GM12878 (cell line): ENCODE measurements at regions not wholly inside any gene's neighbourhood (a gene's known extent, or its start where the extent isn't known, plus 50 kb on each side); places are given as distances from the start of the nearest gene placed in this dataset.

Source experiments
- ATAC-seq: fragments of 200-7000 bp; cut with Tn5 transposase; 3 replicates; pipeline ENCODE4 v1.9.1; 2020; ENCODE audit warnings: mild to moderate bottlenecking, moderate library complexity
- BruUV-seq: library from RNA; stranded (reverse); fragments of 400-500 nt; replicated peaks from 2 replicates; lab custom pipeline; 2021; lab: Mats Ljungman, UMichigan
- CTCF ChIA-PET: fragments of 300-600 bp; sonication (Branson Sonifier 250); formaldehyde crosslinking; extraction: SDS; loops from one replicate; lab custom pipeline; 2021; ENCODE audit warnings: inconsistent platforms; lab: Yijun Ruan, JAX
- POLR2A ChIA-PET: fragments of 350-600 bp; formaldehyde crosslinking; extraction: SDS; loops from one replicate; lab custom pipeline; 2021; ENCODE audit warnings: inconsistent platforms; lab: Charles Lee
- RAD21 ChIA-PET: fragments of 300-600 bp; sonication (Branson Sonifier 250); formaldehyde crosslinking; loops from one replicate; lab custom pipeline; 2023; ENCODE audit warnings: antibody characterized with exemption; ENCODE audit not compliant: unreplicated experiment; lab: Charles Lee
- SMC1A ChIA-PET: fragments of 300-600 bp; sonication (Branson Sonifier 250); formaldehyde crosslinking; loops from one replicate; lab custom pipeline; 2023; ENCODE audit not compliant: unreplicated experiment, uncharacterized antibody; lab: Charles Lee
- DNase-seq: peaks from one replicate; pipeline ENCODE4 v3.0.0-alpha.2; 2011; ENCODE audit warnings: low read depth, low spot score
- FAIRE-seq: peaks from 3 replicates; lab custom pipeline; 2011; peaks lifted over from hg19 to GRCh38; lab: Jason Lieb, UNC
- H2AFZ ChIP-seq: 2 replicates; pipeline ENCODE4 v1.6.0; 2011; ENCODE audit warnings: low read depth, low read length, control low read depth; ENCODE audit not compliant: control insufficient read depth
- H3K27ac ChIP-seq: 2 replicates; pipeline ENCODE4 v1.5.1; 2011; ENCODE audit warnings: control low read depth; ENCODE audit not compliant: control insufficient read depth, insufficient read depth
- H3K27me3 ChIP-seq, 2 experiments: replicated peaks in 1 of 2; 2 replicates each; pipeline versions ENCODE4 v1.6.0 to v1.6.1; 2011; ENCODE audit warnings: low read length in 1 of 2; ENCODE audit not compliant: control insufficient read depth in 2 of 2, insufficient read depth in 2 of 2
- H3K36me3 ChIP-seq, 2 experiments: 2 replicates each; pipeline ENCODE4 v1.5.1; 2011; ENCODE audit warnings: low read length in 1 of 2; ENCODE audit not compliant: control insufficient read depth in 2 of 2, insufficient read depth in 2 of 2
- H3K4me1 ChIP-seq: 2 replicates; pipeline ENCODE4 v1.6.1; 2011; ENCODE audit warnings: mild to moderate bottlenecking, low read length, moderate library complexity, mixed read lengths; ENCODE audit not compliant: control insufficient read depth, insufficient read depth
- H3K4me2 ChIP-seq: 2 replicates; pipeline ENCODE4 v1.6.0; 2011; ENCODE audit warnings: control low read depth; ENCODE audit not compliant: control insufficient read depth, insufficient read depth
- H3K4me3 ChIP-seq: fragments of 200-600 bp; sonication (generic); 2 replicates; pipeline ENCODE4 v1.5.1; 2016
- H3K79me2 ChIP-seq: 2 replicates; pipeline ENCODE4 v1.6.0; 2011; ENCODE audit warnings: low read length; ENCODE audit not compliant: control insufficient read depth, insufficient read depth
- H3K9ac ChIP-seq: 2 replicates; pipeline ENCODE4 v1.8.0; 2011; ENCODE audit warnings: low read length, control low read depth, mixed read lengths; ENCODE audit not compliant: control insufficient read depth, insufficient read depth
- H3K9me3 ChIP-seq: replicated peaks from 3 replicates; pipeline ENCODE4 v1.5.1; 2011; ENCODE audit warnings: mild to moderate bottlenecking, low read length; ENCODE audit not compliant: control insufficient read depth, insufficient read depth
- H4K20me1 ChIP-seq: 2 replicates; pipeline ENCODE4 v1.6.0; 2011; ENCODE audit not compliant: control insufficient read depth, insufficient read depth
- KAT2A ChIP-seq: conservative IDR thresholded peaks from 2 replicates; pipeline ENCODE4 v1.6.1; 2011; ENCODE audit warnings: low read depth, low read length; ENCODE audit not compliant: control insufficient read depth
- LARP7 ChIP-seq: fragments of 450-650 bp; IDR thresholded peaks from 2 replicates; pipeline ENCODE4 v1.6.1; 2017; ENCODE audit warnings: mild to moderate bottlenecking
- NR2C1 ChIP-seq: fragments of 450-650 bp; IDR thresholded peaks from 2 replicates; pipeline ENCODE4 v1.6.1; 2017; ENCODE audit warnings: antibody characterized with exemption, mild to moderate bottlenecking, moderate library complexity
- RAD51 ChIP-seq: fragments of 450-650 bp; IDR thresholded peaks from 2 replicates; pipeline ENCODE4 v1.6.1; 2016; ENCODE audit warnings: moderate library complexity, mild to moderate bottlenecking, inconsistent platforms
- SUZ12 ChIP-seq: fragments of 200-600 bp; sonication (generic); IDR thresholded peaks from one replicate; pipeline ENCODE4 v1.6.1; 2018; ENCODE audit warnings: antibody characterized with exemption, mild to moderate bottlenecking; ENCODE audit not compliant: unreplicated experiment
- ZNF274 ChIP-seq: IDR thresholded peaks from one replicate; pipeline ENCODE4 v1.8.0; 2011; ENCODE audit not compliant: insufficient read length, insufficient read depth
- WGBS: methylation state at CpG from one replicate; pipeline ENCODE4 v1.1.6; 2016; ENCODE audit warnings: low lambda C conversion rate; ENCODE audit not compliant: insufficient replicate concordance, insufficient coverage; ENCODE audit errors: missing lambda C conversion rate; 5-methylcytosine and 5-hydroxymethylcytosine counted together
- in situ Hi-C: fragments of 300-500 bp; cut with MboI; formaldehyde crosslinking; loops from 9 replicates; pipeline ENCODE4 v1.14.3; 2018; ENCODE audit warnings: mixed read lengths
- intact Hi-C: fragments of 100-400 bp; cut with micrococcal nuclease; formaldehyde crosslinking; loops from one replicate; pipeline ENCODE4 v1.14.2; 2022; ENCODE audit not compliant: unreplicated experiment
- TF ChIP-seq, protein P1 (sequence below): fragments of 450-650 bp; IDR thresholded peaks from 2 replicates; pipeline ENCODE4 v1.6.1; 2017; ENCODE audit warnings: mild to moderate bottlenecking, moderate library complexity
- TF ChIP-seq, protein P2 (sequence below): fragments of 450-650 bp; formaldehyde crosslinking; IDR thresholded peaks from 2 replicates; pipeline ENCODE4 v1.4.0; 2022; ENCODE audit warnings: mild to moderate bottlenecking, moderate library complexity
- TF ChIP-seq, protein P3 (sequence below): fragments of 450-650 bp; IDR thresholded peaks from 2 replicates; pipeline ENCODE4 v1.6.1; 2017; ENCODE audit warnings: borderline replicate concordance
- TF ChIP-seq, protein P4 (sequence below): IDR thresholded peaks from 2 replicates; pipeline ENCODE4 v1.6.1; 2012; ENCODE audit warnings: low read depth, low read length, improper control_type of control experiment

DNA sequence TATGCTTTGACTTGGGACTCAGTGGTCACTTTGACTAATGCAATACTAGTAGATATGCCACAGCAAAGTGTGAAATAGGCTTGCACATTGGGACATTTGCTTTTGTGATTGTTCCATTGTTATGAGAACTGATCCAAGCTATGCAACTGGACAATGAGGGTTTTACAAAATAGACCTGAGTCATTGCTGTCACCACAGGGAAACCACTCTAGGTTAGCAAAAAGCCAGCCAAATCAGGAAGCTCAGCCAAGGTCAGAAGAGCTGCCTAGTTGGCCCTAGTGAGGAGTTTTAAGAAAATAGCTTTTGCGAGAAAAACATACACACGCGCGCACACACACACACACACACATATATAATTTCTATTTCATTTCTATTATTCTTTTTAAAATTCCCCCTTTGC lies 452.4 kb upstream of the CDH7 start:
- WGBS: 67% methylated on average over 4 of the region's 4 CpGs
- ChIA-PET CTCF (no interaction called here), POLR2A (no interaction called here), SMC1A (no interaction called here), RAD21 (no interaction called here)
- no TSS peak for BruUV-seq
- H3K9ac ChIP-seq: no peak overlapping the region
- no peaks in the 10 kb centered on the region for H3K4me1 ChIP-seq
- no peak overlapping the region for H3K4me2 ChIP-seq
- DNase-seq (no peak), ATAC-seq (no peak), FAIRE-seq (no peak)
- in situ Hi-C loops: loop anchor here (25.0 kb wide), 1 partner anchor 89 kb away; no protein-coding TSS in a partner anchor
- intact Hi-C loops: no loop called here
- TF ChIP-seq KAT2A (no peak), LARP7 (no peak), SUZ12 (no peak), NR2C1 (no peak), RAD51 (no peak), ZNF274 (no peak)
- TF ChIP-seq, protein P1, sequence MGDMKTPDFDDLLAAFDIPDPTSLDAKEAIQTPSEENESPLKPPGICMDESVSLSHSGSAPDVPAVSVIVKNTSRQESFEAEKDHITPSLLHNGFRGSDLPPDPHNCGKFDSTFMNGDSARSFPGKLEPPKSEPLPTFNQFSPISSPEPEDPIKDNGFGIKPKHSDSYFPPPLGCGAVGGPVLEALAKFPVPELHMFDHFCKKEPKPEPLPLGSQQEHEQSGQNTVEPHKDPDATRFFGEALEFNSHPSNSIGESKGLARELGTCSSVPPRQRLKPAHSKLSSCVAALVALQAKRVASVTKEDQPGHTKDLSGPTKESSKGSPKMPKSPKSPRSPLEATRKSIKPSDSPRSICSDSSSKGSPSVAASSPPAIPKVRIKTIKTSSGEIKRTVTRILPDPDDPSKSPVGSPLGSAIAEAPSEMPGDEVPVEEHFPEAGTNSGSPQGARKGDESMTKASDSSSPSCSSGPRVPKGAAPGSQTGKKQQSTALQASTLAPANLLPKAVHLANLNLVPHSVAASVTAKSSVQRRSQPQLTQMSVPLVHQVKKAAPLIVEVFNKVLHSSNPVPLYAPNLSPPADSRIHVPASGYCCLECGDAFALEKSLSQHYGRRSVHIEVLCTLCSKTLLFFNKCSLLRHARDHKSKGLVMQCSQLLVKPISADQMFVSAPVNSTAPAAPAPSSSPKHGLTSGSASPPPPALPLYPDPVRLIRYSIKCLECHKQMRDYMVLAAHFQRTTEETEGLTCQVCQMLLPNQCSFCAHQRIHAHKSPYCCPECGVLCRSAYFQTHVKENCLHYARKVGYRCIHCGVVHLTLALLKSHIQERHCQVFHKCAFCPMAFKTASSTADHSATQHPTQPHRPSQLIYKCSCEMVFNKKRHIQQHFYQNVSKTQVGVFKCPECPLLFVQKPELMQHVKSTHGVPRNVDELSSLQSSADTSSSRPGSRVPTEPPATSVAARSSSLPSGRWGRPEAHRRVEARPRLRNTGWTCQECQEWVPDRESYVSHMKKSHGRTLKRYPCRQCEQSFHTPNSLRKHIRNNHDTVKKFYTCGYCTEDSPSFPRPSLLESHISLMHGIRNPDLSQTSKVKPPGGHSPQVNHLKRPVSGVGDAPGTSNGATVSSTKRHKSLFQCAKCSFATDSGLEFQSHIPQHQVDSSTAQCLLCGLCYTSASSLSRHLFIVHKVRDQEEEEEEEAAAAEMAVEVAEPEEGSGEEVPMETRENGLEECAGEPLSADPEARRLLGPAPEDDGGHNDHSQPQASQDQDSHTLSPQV: no peak
- TF ChIP-seq, protein P2, sequence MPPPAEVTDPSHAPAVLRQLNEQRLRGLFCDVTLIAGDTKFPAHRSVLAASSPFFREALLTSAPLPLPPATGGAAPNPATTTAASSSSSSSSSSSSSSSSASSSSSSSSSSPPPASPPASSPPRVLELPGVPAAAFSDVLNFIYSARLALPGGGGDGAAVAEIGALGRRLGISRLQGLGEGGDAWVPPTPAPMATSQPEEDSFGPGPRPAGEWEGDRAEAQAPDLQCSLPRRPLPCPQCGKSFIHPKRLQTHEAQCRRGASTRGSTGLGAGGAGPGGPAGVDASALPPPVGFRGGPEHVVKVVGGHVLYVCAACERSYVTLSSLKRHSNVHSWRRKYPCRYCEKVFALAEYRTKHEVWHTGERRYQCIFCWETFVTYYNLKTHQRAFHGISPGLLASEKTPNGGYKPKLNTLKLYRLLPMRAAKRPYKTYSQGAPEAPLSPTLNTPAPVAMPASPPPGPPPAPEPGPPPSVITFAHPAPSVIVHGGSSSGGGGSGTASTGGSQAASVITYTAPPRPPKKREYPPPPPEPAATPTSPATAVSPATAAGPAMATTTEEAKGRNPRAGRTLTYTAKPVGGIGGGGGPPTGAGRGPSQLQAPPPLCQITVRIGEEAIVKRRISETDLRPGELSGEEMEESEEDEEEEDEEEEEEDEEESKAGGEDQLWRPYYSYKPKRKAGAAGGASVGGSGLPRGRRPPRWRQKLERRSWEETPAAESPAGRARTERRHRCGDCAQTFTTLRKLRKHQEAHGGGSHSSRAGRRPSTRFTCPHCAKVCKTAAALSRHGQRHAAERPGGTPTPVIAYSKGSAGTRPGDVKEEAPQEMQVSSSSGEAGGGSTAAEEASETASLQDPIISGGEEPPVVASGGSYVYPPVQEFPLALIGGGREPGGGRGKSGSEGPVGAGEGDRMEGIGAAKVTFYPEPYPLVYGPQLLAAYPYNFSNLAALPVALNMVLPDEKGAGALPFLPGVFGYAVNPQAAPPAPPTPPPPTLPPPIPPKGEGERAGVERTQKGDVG (CRISPR knock-in tag): no peak
- TF ChIP-seq, protein P3, sequence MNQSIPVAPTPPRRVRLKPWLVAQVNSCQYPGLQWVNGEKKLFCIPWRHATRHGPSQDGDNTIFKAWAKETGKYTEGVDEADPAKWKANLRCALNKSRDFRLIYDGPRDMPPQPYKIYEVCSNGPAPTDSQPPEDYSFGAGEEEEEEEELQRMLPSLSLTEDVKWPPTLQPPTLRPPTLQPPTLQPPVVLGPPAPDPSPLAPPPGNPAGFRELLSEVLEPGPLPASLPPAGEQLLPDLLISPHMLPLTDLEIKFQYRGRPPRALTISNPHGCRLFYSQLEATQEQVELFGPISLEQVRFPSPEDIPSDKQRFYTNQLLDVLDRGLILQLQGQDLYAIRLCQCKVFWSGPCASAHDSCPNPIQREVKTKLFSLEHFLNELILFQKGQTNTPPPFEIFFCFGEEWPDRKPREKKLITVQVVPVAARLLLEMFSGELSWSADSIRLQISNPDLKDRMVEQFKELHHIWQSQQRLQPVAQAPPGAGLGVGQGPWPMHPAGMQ: no peak
- TF ChIP-seq, protein P4, sequence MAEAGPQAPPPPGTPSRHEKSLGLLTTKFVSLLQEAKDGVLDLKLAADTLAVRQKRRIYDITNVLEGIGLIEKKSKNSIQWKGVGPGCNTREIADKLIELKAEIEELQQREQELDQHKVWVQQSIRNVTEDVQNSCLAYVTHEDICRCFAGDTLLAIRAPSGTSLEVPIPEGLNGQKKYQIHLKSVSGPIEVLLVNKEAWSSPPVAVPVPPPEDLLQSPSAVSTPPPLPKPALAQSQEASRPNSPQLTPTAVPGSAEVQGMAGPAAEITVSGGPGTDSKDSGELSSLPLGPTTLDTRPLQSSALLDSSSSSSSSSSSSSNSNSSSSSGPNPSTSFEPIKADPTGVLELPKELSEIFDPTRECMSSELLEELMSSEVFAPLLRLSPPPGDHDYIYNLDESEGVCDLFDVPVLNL: no peak
- no peaks in the 10 kb centered on the region for H3K36me3 ChIP-seq
- no peaks in the 10 kb centered on the region for H3K27me3 ChIP-seq
- H2AFZ ChIP-seq: no peak overlapping the region
- no peaks in the 10 kb centered on the region for H3K9me3 ChIP-seq
- H3K4me3 ChIP-seq: no peak overlapping the region
- no peak overlapping the region for H3K27ac ChIP-seq
- no peaks in the 10 kb centered on the region for H4K20me1 ChIP-seq
- no peaks in the 10 kb centered on the region for H3K79me2 ChIP-seq
